Common myeloid progenitor, CD34-positive (primary cell): ENCODE measurements at regions not wholly inside any gene's neighbourhood (a gene's known extent, or its start where the extent isn't known, plus 50 kb on each side); places are given as distances from the start of the nearest gene placed in this dataset.

Source experiments
- CTCF ChIA-PET: fragments of 350-600 bp; sonication (Branson Sonifier 250); formaldehyde crosslinking; loops from one replicate; lab custom pipeline; 2021; ENCODE audit warnings: antibody characterized with exemption; lab: Charles Lee
- POLR2A ChIA-PET: fragments of 350-600 bp; sonication (Branson Sonifier 250); formaldehyde crosslinking; loops from one replicate; lab custom pipeline; 2021; ENCODE audit warnings: antibody characterized with exemption; lab: Charles Lee
- DNase-seq, 3 donors: peaks; one replicate each; pipeline versions ENCODE4 v3.0.0 to v3.0.0-alpha.2; 2013
- H3K27ac ChIP-seq, 2 experiments: 1 replicate in 1 of 2; 2 replicates in 1 of 2; pipeline ENCODE4 v1.7.0; 2013; ENCODE audit warnings: inconsistent platforms in 2 of 2, low read length in 2 of 2, mild to moderate bottlenecking in 2 of 2, low read depth in 1 of 2, moderate library complexity in 1 of 2; ENCODE audit not compliant: severe bottlenecking in 2 of 2, insufficient read depth in 1 of 2, poor library complexity in 1 of 2
- H3K27me3 ChIP-seq, 5 experiments: replicated peaks in 2 of 5; 1 replicate in 3 of 5; 2 replicates in 2 of 5; pipeline versions ENCODE4 v1.6.1 to v1.7.0; 2013; ENCODE audit warnings: low read length in 4 of 5, mild to moderate bottlenecking in 2 of 5, moderate library complexity in 2 of 5, inconsistent platforms in 1 of 5; ENCODE audit not compliant: insufficient read depth in 5 of 5, control insufficient read depth in 4 of 5
- H3K36me3 ChIP-seq, 4 experiments: 1 replicate in 2 of 4; 2 replicates in 2 of 4; pipeline versions ENCODE4 v1.6.1 to v1.7.0; 2013; ENCODE audit warnings: low read length in 3 of 4, control low read depth in 1 of 4, mild to moderate bottlenecking in 1 of 4; ENCODE audit not compliant: control insufficient read depth in 4 of 4, insufficient read depth in 4 of 4
- H3K4me1 ChIP-seq, 4 experiments: 1 replicate in 3 of 4; 2 replicates in 1 of 4; pipeline versions ENCODE4 v1.6.1 to v1.7.1; 2013; ENCODE audit warnings: low read length in 3 of 4, mild to moderate bottlenecking in 3 of 4, control low read depth in 1 of 4, inconsistent platforms in 1 of 4, moderate library complexity in 1 of 4; ENCODE audit not compliant: control insufficient read depth in 4 of 4, insufficient read depth in 4 of 4; ENCODE audit errors: control extremely low read depth in 1 of 4
- H3K4me3 ChIP-seq, 7 experiments: 1 replicate in 4 of 7; 2 replicates in 3 of 7; pipeline versions ENCODE4 v1.5.1 to v1.7.0; 2013; ENCODE audit warnings: mild to moderate bottlenecking in 7 of 7, low read length in 6 of 7, moderate library complexity in 6 of 7, inconsistent platforms in 2 of 7, low read depth in 2 of 7, control low read depth in 1 of 7; ENCODE audit not compliant: insufficient read depth in 4 of 7, control insufficient read depth in 1 of 7; ENCODE audit errors: extremely low read depth in 1 of 7
- H3K9me3 ChIP-seq, 5 experiments: 1 replicate in 4 of 5; 2 replicates in 1 of 5; pipeline versions ENCODE4 v1.6.1 to v1.7.1; 2013; ENCODE audit warnings: low read length in 4 of 5, mild to moderate bottlenecking in 2 of 5, inconsistent platforms in 1 of 5, low read depth in 1 of 5, moderate library complexity in 1 of 5; ENCODE audit not compliant: control insufficient read depth in 4 of 5, insufficient read depth in 2 of 5; ENCODE audit errors: control extremely low read depth in 1 of 5
- WGBS: methylation state at CpG from one replicate; pipeline ENCODE4 v1.1.5; 2013; ENCODE audit not compliant: insufficient coverage; 5-methylcytosine and 5-hydroxymethylcytosine counted together

- Histone ChIP-seq H3K9me3 (no peaks in the 10 kb centered on the region), H3K27me3 (no peaks in the 10 kb centered on the region), H3K4me3 (no peak overlapping the region), H3K27ac (no peak overlapping the region), H3K36me3 (no peaks in the 10 kb centered on the region), H3K4me1 (no peaks in the 10 kb centered on the region)
- no peak for DNase-seq
- CTCF ChIA-PET: interaction anchor here (0.9 to 7.6 kb wide), 5 partner anchors 20 to 957 kb away, joined by 3 to 109 read pairs (median 4); no protein-coding TSS in a partner anchor
- 100% methylated on average over 2 of the region's 3 CpGs for WGBS
- POLR2A ChIA-PET: no interaction called here
Measured at GRCh38 chr3:157574531-157574930, 71.3 kb upstream of the VEPH1 start.

- ChIA-PET POLR2A (no interaction called here), CTCF (interaction anchor here (0.7 to 7.6 kb wide), 11 partner anchors 11 to 958 kb away, joined by 3 to 109 read pairs (median 4); no protein-coding TSS in a partner anchor)
- Histone ChIP-seq H3K36me3 (no peaks in the 10 kb centered on the region), H3K9me3 (no peaks in the 10 kb centered on the region), H3K27me3 (no peaks in the 10 kb centered on the region), H3K4me3 (no peak overlapping the region), H3K27ac (no peak overlapping the region), H3K4me1 (no peaks in the 10 kb centered on the region)
- no peak for DNase-seq
- no CpG with 5 or more reads among the region's 1 CpG for WGBS
Measured at GRCh38 chr3:157573780-157574378, 70.7 kb upstream of the VEPH1 start.

- Histone ChIP-seq H3K27ac (no peak overlapping the region), H3K36me3 (no peaks in the 10 kb centered on the region), H3K9me3 (no peaks in the 10 kb centered on the region), H3K27me3 (no peaks in the 10 kb centered on the region), H3K4me3 (no peak overlapping the region), H3K4me1 (no peaks in the 10 kb centered on the region)
- no peak for DNase-seq
- POLR2A ChIA-PET: interaction anchor here (0.6 kb wide), 1 partner anchor 958 kb away, joined by 4 read pairs; no protein-coding TSS in a partner anchor
- CTCF ChIA-PET: interaction anchor here (0.7 to 7.6 kb wide), 20 partner anchors 9 to 958 kb away, joined by 3 to 109 read pairs (median 4); partner anchors contain the start of gene VEPH1
- no CpG with 5 or more reads among the region's 1 CpG for WGBS
Measured at GRCh38 chr3:157573281-157573680, 70.1 kb upstream of the VEPH1 start.

GRCh38 chr3:157572559-157573270, 69.5 kb upstream of the VEPH1 start:
- CTCF ChIA-PET: interaction anchor here (0.8 to 7.6 kb wide), 17 partner anchors 10 to 1005 kb away, joined by 3 to 109 read pairs (median 4); partner anchors contain the start of gene VEPH1
- Histone ChIP-seq H3K27ac (no peak overlapping the region), H3K9me3 (no peaks in the 10 kb centered on the region), H3K36me3 (no peaks in the 10 kb centered on the region), H3K4me3 (no peak overlapping the region), H3K4me1 (no peaks in the 10 kb centered on the region), H3K27me3 (no peaks in the 10 kb centered on the region)
- POLR2A ChIA-PET: interaction anchor here (0.6 kb wide), 1 partner anchor 959 kb away, joined by 4 read pairs; no protein-coding TSS in a partner anchor
- WGBS: 85% methylated on average over 2 of the region's 8 CpGs
- DNase-seq: peak; percentile 46 to 62 (median 58)

- H3K4me3 ChIP-seq: no peak overlapping the region
- H3K27ac ChIP-seq: no peak overlapping the region
- no peak for DNase-seq
- H3K27me3 ChIP-seq: no peaks in the 10 kb centered on the region
- no peaks in the 10 kb centered on the region for H3K9me3 ChIP-seq
- ChIA-PET POLR2A (no interaction called here), CTCF (no interaction called here)
- WGBS: no CpG with 5 or more reads among the region's 1 CpG
- H3K4me1 ChIP-seq: no peaks in the 10 kb centered on the region
- no peaks in the 10 kb centered on the region for H3K36me3 ChIP-seq
Measured at GRCh38 chr3:157566596-157566995, 63.4 kb upstream of the VEPH1 start.

- no peak overlapping the region for H3K4me3 ChIP-seq
- H3K4me1 ChIP-seq: no peaks in the 10 kb centered on the region
- no CpG with 5 or more reads among the region's 1 CpG for WGBS
- ChIA-PET CTCF (interaction anchor here (0.7 kb wide), 1 partner anchor 1186 kb away, joined by 3 read pairs; no protein-coding TSS in a partner anchor), POLR2A (no interaction called here)
- H3K36me3 ChIP-seq: no peaks in the 10 kb centered on the region
- peaks cover 0 to 3% (median 0%) of the 10 kb centered on the region in 5 experiments for H3K9me3 ChIP-seq
- DNase-seq: no peak
- no peaks in the 10 kb centered on the region for H3K27me3 ChIP-seq
- no peak overlapping the region for H3K27ac ChIP-seq
Measured at GRCh38 chr3:157559401-157559800, 56.2 kb upstream of the VEPH1 start.
